GM23248 (cell line): ENCODE measurements at regions not wholly inside any gene's neighbourhood (a gene's known extent, or its start where the extent isn't known, plus 50 kb on each side); places are given as distances from the start of the nearest gene placed in this dataset.

Experiments used
- EZH2 ChIP-seq: fragments of 200-600 bp; sonication (generic); IDR thresholded peaks from 2 replicates; pipeline ENCODE4 v1.6.1; 2018; ENCODE audit warnings: antibody characterized with exemption, mild to moderate bottlenecking; ENCODE audit not compliant: insufficient read depth, poor library complexity, severe bottlenecking
- EZH2phosphoT487 ChIP-seq: fragments of 200-600 bp; sonication (generic); IDR thresholded peaks from 2 replicates; pipeline ENCODE4 v1.6.1; 2018; ENCODE audit warnings: antibody characterized with exemption, moderate library complexity, mild to moderate bottlenecking, low read depth; ENCODE audit not compliant: insufficient read depth

- TF ChIP-seq EZH2 (no peak), EZH2phosphoT487 (no peak)
These were observed 171.1 kb upstream of the TLE3 start for GRCh38 chr15:70268698-70269251.
